Esophagus muscularis mucosa (tissue), 3 donors: ENCODE measurements at regions not wholly inside any gene's neighbourhood (a gene's known extent, or its start where the extent isn't known, plus 50 kb on each side); places are given as distances from the start of the nearest gene placed in this dataset.

ENCODE experiments used
- CTCF ChIP-seq, 3 experiments: fragments of 200-600 bp in 2 of 3; fragments of 450-650 bp in 1 of 3; sonication (generic) in 2 of 3; IDR thresholded peaks; one replicate each; pipeline ENCODE4 v1.5.1; 2017 to 2019; ENCODE audit warnings: antibody characterized with exemption in 3 of 3, mild to moderate bottlenecking in 2 of 3, moderate library complexity in 1 of 3
- POLR2A ChIP-seq: fragments of 450-650 bp; IDR thresholded peaks from one replicate; pipeline ENCODE4 v1.6.1; 2017; ENCODE audit warnings: antibody characterized with exemption, moderate library complexity, mild to moderate bottlenecking, low read depth

- TF ChIP-seq CTCF (IDR thresholded peaks at IDR 0.05) (no peak), POLR2A (no peak)
These were observed 317.6 kb upstream of the TGFBR2 start for GRCh38 chr3:30288830-30289229.
